HG02981 (cell line): ENCODE measurements at regions not wholly inside any gene's neighbourhood (a gene's known extent, or its start where the extent isn't known, plus 50 kb on each side); places are given as distances from the start of the nearest gene placed in this dataset.
"Not testable (repeated sequence)": the region's sequence is repeated elsewhere in the genome, so short reads cannot be mapped to it uniquely, and the experiment has no call there.

Source experiments
- ATAC-seq: cut with Tn5 transposase; IDR thresholded peaks from one replicate; pipeline ENCODE4 v1.9.1; 2021; ENCODE audit warnings: mild to moderate bottlenecking, moderate library complexity; ENCODE audit not compliant: unreplicated experiment

DNA sequence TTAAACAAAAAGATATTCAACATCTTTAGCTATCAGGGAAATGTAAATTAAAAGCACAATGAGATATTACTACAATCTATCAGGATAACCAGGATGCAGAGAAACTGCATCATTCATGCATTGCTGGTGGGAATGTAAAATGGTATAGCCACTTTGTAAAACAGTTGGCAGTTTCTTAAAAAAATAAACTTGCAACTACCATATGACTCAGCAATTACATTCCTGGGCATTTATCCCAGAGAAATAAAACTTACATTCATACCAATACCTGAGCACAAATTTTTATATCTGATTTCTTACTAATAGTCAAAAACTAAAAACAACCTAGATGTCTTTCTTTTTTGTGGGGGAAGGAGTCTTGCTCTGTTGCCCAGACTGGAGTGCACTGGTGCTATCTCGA, 190.3 kb upstream of the TAB2 start:
- no peak for ATAC-seq

DNA sequence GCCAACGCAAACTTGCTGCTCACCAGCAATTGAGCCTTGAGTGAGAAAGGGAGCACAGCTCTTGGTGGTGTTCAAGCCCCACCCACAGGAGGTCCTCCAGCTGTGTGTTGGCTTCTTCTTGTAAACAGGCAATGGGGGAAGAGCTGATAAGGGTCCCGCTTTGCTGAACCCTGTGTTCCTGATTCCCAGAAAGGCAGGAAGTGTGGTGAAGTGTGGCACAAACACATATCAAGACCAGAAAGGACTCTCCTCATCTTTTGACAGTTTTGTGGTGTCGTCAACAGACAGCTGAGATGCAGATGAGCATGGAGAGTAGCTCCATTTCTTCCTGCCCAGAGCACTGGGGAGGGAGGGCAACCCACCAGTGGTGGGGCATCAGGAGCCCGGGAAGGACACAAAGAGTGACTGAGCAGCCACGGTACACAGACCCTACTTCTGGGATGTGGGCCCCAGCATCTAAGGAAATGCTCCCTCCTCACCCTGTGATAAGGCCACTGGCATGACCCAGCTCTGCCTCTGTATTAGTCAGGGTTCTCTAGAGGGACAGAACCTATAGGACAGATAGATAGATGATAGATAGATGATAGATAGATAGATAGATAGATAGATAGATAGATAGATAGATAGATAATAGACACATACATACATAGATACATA, 188.9 kb upstream of the TAB2 start:
- ATAC-seq: no peak

DNA sequence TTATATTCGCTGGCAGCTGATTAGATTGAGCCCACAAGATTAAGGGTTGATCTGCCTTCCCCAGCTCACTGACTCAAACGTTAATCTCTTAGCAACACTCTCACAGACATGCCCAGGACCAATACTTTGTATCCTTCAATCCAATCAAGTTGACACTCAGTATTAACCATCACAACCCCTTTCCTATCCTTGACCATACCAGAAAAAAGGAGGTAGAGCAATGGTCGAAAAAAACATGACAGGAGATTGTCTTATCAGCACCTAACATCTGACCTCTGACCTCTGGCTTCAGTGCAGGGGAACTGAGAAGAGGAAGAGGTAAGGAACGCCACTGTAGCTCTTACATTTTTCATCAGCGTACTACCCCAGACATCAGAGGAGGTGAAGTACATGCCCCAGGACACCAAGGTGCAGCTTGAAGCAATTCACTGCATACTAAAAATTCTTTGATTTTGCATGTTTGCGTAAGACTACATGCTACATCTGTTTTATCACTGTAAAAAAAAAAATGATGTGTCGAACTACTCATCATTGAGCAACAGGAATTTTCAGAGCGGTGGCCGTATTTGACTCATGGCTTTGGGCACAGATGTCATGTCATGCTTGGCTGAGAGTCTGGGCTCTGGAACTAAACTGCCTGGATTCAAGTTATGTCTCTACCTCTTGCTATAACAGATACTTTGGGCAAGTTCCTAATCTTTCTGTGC, 188.0 kb upstream of the TAB2 start:
- ATAC-seq: no peak

DNA sequence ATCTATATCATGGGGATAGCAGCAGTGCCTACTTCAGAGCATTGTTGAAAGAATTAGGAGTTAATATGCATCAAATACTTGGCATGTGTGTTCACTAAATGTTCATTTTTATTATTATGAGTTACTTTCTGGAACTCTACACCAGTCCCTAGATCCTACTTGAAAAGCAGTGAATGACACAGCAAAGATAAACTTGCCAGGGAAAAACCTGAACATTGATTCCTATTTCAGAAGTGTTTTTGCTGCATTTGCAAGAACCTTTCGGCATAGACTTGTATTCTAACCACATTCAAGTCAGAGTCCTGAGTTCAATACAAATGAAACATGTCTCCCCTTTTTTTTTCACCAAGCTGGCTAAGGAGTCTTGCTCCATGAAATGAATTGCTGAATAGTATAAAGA, 187.4 kb upstream of the TAB2 start:
- no peak for ATAC-seq

DNA sequence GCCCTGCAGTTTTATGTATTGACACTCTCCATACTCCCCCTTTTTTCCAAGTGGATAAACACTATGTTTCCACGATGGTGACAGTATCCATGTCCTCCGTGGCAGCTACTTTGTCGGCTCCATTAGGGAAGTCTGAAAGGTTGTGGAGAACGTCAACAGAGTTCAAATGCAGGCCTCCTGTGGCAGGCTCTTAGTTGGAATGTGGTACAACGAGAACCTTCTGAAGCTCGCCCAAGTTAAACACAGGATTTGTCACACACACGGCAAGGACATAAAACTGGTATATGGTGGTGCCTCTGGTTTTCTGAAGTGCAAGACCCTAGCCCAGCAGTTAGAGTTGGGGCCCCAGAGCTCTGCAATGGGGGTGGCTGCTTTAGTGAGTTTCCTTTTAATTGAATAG, 187.0 kb upstream of the TAB2 start:
- ATAC-seq: no peak

DNA sequence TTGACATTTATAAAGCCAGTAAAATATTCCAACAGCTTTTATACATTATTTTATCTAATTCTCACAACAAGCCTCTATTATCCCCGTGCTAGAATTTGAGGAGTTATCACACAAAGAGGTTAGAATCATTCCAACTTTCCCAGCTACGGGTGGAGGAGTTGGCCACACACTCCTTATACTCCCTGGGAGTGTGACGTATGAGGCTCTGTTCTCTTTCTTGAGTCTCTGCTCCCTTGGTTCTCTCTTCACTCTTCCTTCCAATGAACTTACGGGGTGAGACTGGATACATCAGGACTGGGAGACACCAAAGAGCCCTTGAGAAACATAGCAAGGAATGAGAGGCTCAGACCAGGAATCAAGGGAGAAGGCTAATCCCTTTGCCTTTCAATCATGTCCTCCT, 185.6 kb upstream of the TAB2 start:
- ATAC-seq: no peak

DNA sequence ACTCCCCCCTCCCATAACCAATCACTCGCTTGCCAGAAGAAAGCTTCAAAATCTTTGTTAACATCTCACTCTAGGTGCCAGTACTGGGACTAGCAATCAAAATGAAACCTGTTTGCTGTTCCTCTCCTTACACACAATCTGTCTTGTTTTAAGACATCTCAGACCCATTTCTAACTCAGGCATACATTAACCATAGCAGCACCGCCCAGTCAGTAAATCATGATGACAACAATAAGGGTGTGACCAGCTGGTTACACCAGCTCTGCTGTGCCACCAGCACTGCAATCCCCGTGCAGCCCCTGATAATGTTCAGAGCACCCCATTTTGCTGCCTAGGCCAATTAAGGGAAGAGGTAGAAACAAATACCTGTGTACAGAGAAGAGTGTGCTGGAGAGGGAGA, 185.2 kb upstream of the TAB2 start:
- ATAC-seq: no peak

DNA sequence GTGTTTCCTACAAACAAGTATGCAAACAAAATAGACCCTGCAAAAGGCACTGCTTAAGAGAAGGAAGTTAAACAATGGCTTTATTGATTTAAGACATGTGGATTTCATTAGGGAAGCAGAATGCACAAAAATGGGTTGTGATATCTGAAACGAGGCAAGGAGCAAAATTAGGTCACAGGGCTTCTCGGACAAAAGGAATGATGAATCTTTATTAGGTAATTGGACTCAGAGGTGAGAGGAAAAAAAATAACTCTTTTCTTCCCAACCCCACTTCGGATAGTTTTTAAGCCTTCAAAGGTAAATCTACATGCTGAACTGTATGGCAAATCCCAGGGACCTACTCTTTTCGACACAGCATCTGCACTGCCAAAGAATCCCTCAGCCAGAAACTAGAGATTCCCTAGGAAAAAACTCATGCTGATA, 183.0 kb upstream of the TAB2 start:
- ATAC-seq: no peak

DNA sequence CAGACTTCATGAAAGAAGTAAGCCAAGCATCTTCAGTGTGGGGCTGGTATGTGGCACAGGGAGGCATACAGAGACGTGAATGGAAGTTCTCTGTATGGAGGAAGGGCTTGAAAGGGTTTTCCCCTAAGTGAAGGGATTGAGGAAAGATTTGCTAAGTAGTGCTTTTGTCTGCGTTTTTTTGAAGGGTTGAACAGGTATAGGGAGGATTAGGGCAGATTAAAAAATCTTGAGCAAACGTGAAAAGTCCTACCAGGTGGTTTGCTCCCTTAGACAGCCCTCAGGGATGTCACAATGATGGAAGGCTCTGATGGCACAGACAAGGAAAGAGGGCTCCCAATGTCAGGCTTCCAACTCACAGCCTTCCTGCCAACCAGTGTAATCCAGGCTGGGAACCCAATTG, 181.7 kb upstream of the TAB2 start:
- no peak for ATAC-seq

DNA sequence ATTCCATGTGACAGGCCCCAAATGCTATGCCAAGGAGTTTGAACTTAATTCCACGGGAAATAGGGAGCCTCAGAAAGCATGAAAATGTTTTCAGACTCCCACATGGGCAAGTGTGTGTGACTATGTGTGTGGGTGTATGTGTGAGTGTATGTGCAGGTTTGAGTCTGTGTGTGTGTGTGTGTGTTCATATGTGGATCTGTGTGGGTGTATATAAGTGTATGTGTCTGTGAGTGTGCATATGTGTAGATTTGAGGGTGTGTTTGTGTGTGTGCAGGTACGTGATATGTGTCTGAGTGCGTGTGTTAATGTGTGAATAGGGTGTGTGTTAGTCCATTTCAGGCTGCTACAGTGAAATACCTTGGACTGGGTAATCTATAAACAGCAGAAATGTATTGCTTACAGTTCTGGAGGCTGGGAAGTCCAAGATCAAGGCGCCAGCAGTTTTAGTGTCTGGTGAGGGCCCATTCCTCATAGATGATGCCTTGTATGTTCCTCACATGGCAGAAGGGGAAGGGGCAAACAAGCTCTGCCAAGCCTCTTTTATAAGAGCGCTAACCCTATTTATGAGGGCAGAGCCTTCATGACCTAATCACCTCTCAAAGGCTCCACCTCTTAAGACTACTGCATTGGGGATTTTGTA, 181.1 kb upstream of the TAB2 start:
- ATAC-seq: no peak

DNA sequence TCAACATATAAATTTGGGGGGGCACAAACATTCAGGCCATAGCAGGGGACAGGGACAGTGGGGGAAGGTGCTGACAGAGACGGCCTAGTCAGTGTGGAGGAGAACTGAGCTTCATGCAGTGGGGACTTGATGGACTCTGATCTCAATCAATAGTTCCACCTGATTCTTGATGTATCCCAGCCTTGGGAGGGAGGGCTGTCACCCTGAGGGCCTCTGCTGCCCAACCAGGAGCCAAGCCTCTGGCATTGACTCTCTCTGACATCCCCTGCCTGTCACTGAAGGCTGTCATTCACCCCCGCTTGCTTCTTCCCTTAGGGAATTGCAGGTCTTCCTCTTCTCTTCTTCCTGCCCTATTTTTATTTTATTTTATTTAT, 180.6 kb upstream of the TAB2 start:
- no peak for ATAC-seq

DNA sequence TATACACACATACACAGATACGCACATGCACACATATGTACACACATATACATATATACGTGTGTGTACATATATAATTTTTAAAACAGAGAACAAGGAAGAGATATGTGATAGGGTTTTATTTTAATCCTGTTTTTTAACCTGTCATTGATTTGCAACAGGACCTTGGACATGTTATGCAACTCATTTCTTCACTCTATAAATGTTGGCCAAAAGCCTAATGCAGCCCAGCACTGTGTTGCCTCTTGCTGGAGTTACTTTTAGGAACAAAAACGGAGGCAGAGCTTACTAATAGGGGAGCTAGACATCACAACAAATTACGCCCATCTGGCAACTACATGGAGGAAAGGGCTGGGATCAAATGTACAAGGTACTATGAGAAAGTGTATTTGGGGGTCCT, 179.9 kb upstream of the TAB2 start:
- no peak for ATAC-seq

DNA sequence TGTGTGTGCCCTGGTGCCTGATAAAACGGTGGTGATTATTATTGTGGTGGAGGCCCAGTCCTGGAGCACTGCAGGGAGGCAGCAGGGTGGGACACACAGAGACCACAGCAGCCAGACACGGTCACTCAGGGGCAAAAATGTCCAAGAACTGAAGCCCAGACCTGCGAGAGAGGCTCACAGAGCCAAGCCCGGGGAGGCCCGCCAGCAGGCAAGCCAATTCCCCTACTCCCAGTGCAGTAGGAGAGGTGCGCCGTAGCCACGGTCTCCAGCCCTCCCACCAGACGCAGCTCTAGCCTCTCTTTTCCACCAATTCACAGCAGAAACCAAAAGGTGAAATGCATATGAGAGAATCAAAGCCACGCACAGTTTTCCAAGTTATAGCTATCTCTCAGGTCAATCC, 179.4 kb upstream of the TAB2 start:
- no peak for ATAC-seq

DNA sequence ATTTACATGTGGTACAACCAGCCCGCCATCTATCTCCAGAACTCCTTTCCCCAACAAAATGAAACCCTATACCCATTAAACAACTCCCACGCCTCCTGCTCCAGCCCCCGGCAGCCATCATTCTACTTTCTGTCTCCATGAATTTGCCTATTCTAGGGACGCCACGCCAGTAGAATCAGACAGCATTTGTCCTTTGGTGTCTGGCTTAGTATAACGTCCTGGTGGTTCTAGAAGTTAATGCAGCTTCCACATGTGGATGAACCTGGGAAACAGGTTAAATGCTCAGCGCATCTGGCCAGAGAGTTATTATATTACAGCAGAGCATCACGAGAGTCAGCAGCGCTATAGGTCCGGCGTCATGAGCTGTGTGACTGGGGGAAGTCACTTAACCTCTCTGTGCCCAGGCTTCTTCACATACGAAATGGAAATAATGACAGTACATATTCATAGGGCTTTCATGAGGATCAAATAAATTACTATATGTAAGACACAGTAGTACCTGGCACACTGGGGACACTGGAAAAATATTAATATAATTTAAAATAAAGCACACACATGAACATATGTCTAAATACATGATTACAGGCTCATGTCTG, 178.7 kb upstream of the TAB2 start:
- ATAC-seq: no peak

DNA sequence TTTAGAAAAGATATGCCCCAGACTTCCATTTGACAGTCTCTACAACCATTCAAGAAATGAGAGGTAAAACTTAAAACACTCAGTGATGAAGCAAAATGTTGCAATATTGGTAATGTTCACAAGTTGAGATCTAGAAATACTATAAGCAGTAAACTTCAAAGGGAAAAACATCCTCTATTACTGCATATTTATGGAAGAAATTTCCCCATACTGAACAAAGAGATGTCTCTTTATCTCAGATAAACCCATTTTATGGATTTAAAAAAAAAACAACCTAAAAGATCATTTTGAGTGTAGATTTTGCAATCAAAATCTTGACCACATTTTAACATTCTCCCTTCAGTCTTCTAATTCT, 177.8 kb upstream of the TAB2 start:
- ATAC-seq: no peak

DNA sequence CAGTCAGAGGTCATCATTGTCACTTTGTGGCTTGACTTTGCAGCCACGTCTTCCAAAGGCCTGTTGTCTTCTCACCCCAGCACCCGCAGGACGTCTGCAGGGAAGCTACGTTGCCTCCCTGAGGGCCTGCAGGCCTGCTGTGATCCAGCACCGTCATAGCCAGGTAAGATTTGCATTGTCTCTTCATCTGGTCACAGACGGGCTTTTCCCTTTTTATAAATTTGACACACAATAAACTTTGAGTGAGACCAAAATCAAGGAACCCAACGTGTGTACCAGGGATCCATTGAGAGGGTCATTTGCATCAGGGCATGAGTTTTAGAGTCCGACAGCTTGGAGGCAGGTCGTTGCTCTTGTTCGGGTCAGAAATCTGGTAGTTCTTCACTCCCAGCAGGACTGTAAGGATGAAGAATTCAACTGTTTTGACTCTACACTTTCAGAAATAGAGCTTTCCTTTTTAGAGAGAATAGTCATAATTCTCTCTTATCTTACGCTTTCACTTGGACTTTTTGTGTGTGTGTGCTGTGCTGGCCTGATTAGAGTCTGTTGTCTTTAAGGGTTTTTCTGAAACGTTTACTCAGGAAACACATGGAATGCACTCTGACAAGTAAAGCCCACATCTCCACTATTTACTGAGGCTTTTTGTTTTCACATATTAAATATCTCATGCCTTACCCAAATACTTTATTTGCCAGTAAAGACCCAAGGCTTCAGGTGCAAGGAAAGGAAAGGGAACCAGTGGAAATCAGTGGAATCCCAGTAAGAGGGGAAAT, 177.2 kb upstream of the TAB2 start:
- peak; percentile 72 for ATAC-seq

DNA sequence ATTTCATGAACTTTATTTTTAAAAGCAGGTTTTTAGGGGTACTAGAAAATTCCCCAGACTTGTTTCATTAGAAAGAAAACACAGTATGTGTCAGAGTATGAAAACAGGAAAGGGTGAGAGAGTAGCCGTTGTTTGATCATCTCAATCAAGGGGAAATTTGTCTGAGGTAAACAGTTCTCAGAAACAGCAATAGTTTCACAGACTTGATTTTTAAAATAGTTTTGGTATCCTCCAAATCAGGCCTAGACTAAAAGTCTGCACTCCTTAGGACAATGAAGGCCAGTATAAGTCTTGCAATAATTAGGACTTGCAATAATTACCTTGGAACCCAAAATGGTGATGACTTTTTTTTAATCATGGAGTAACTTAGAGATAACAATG, 176.6 kb upstream of the TAB2 start:
- ATAC-seq: peak; percentile 44

DNA sequence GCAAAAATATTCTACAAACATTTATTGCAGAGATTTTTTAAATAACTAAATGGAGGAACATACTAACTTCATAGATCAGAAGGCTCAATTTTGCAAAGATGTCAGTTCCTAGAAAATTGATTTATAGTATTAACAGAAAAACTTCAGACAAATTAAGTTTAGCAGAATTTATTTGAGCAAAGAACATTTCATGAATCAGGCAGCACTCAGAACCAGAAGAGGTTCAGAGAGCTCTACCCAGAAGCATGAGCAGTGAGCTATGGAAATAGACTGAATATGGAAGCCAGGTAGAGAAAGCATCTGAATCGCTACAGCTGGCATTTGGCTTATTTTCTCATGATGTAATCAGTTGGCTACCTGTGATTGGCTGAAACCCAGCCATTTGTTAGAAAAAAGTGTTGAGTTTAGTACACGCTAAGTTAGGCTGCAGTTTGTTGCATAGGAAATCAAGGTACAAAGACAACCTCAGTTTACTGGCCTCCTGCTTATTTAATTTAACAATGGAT, 174.5 kb upstream of the TAB2 start:
- no peak for ATAC-seq

DNA sequence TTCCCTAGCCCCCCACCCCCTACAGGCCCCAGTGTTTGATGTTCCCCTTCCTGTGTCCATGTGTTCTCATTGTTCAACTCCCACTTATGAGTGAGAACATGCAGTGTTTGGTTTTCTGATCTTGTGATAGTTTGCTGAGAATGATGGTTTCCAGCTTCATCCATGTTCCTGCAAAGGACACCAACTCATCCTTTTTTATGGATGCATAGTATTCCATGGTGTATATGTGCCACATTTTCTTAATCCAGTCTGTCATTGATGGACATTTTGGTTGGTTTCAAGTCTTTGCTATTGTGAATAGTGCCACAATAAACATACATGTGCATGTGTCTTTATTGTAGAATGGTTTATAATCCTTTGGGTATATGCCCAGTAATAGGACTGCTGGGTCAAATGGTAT, 171.7 kb upstream of the TAB2 start:
- not testable (repeated sequence) for ATAC-seq

DNA sequence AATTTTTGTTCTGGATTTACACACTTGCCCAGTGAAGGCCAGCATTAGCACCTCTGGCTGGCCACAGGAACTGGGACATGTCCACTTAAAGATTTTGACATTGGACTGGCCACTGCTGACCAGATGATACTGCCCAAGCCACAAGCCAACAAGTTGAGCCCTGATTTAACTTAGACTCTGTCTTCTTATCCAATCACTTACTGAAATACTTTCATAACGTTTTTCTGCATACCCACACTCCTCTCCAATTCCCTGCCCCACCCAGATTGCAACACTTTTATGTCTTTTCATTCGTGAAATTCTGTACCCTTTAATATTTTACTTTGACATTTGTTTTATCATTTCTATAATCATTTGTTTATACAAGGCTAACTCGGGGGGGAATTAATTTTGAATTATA, 170.3 kb upstream of the TAB2 start:
- no peak for ATAC-seq
